ENCODE measurements at regions not wholly inside any gene's neighbourhood (a gene's known extent, or its start where the extent isn't known, plus 50 kb on each side); places are given as distances from the start of the nearest gene placed in this dataset.

- H3K4me3 Mint-ChIP-seq (ENCODE audit: unreplicated experiment): no peak overlapping the region
- ChIA-PET POLR2A (no interaction called here), CTCF (interaction anchor here (0.5 kb wide), 1 partner anchor 314 kb away, joined by 3 read pairs; no protein-coding TSS in a partner anchor)
- no peaks in the 10 kb centered on the region for H3K9me3 Mint-ChIP-seq (ENCODE audit: unreplicated experiment)
- BruUV-seq (replicated peaks): no TSS peak
- no peaks in the 10 kb centered on the region for H3K4me1 Mint-ChIP-seq (ENCODE audit: insufficient read depth, unreplicated experiment)
- peaks cover 54% of the 10 kb centered on the region for H3K27me3 Mint-ChIP-seq (ENCODE audit: insufficient read depth, unreplicated experiment)
- no peak for TF ChIP-seq CTCF (IDR thresholded peaks at IDR 0.05; ENCODE audit: unreplicated experiment)
- intact Hi-C loops (cut with micrococcal nuclease): no loop called here
- no peak for DNase-seq (ENCODE audit: unreplicated experiment)
- H3K36me3 Mint-ChIP-seq (ENCODE audit: insufficient read depth, unreplicated experiment): no peaks in the 10 kb centered on the region
- H3K27ac Mint-ChIP-seq (ENCODE audit: low read depth, unreplicated experiment): no peak overlapping the region
Measured at GRCh38 chr7:156222151-156222550, 409.9 kb upstream of the SHH start.

- ChIA-PET POLR2A (interaction anchor here (0.9 kb wide), 1 partner anchor 10 kb away, joined by 3 read pairs; no protein-coding TSS in a partner anchor), CTCF (no interaction called here)
- Mint-ChIP-seq H3K27ac (ENCODE audit: low read depth, unreplicated experiment) (no peak overlapping the region), H3K27me3 (ENCODE audit: insufficient read depth, unreplicated experiment) (peaks cover 54% of the 10 kb centered on the region), H3K36me3 (ENCODE audit: insufficient read depth, unreplicated experiment) (no peaks in the 10 kb centered on the region), H3K4me1 (ENCODE audit: insufficient read depth, unreplicated experiment) (no peaks in the 10 kb centered on the region), H3K9me3 (ENCODE audit: unreplicated experiment) (no peaks in the 10 kb centered on the region), H3K4me3 (ENCODE audit: unreplicated experiment) (no peak overlapping the region)
- TF ChIP-seq CTCF (IDR thresholded peaks at IDR 0.05; ENCODE audit: unreplicated experiment): no peak
- no TSS peak for BruUV-seq (replicated peaks)
- DNase-seq (ENCODE audit: unreplicated experiment): no peak
- intact Hi-C loops (cut with micrococcal nuclease): no loop called here
Measured at GRCh38 chr7:156220701-156221100, 408.4 kb upstream of the SHH start.

GRCh38 chr7:156220078-156220605 is 407.9 kb upstream of the SHH start:
- no peak overlapping the region for H3K4me3 Mint-ChIP-seq (ENCODE audit: unreplicated experiment)
- H3K36me3 Mint-ChIP-seq (ENCODE audit: insufficient read depth, unreplicated experiment): no peaks in the 10 kb centered on the region
- POLR2A ChIA-PET: interaction anchor here (0.9 kb wide), 1 partner anchor 9 kb away, joined by 3 read pairs; no protein-coding TSS in a partner anchor
- intact Hi-C loops (cut with micrococcal nuclease): no loop called here
- no peak for DNase-seq (ENCODE audit: unreplicated experiment)
- CTCF ChIA-PET: no interaction called here
- no peak for TF ChIP-seq CTCF (IDR thresholded peaks at IDR 0.05; ENCODE audit: unreplicated experiment)
- no peak overlapping the region for H3K27ac Mint-ChIP-seq (ENCODE audit: low read depth, unreplicated experiment)
- peaks cover 54% of the 10 kb centered on the region for H3K27me3 Mint-ChIP-seq (ENCODE audit: insufficient read depth, unreplicated experiment)
- BruUV-seq (replicated peaks): no TSS peak
- no peaks in the 10 kb centered on the region for H3K9me3 Mint-ChIP-seq (ENCODE audit: unreplicated experiment)
- no peaks in the 10 kb centered on the region for H3K4me1 Mint-ChIP-seq (ENCODE audit: insufficient read depth, unreplicated experiment)

DNA sequence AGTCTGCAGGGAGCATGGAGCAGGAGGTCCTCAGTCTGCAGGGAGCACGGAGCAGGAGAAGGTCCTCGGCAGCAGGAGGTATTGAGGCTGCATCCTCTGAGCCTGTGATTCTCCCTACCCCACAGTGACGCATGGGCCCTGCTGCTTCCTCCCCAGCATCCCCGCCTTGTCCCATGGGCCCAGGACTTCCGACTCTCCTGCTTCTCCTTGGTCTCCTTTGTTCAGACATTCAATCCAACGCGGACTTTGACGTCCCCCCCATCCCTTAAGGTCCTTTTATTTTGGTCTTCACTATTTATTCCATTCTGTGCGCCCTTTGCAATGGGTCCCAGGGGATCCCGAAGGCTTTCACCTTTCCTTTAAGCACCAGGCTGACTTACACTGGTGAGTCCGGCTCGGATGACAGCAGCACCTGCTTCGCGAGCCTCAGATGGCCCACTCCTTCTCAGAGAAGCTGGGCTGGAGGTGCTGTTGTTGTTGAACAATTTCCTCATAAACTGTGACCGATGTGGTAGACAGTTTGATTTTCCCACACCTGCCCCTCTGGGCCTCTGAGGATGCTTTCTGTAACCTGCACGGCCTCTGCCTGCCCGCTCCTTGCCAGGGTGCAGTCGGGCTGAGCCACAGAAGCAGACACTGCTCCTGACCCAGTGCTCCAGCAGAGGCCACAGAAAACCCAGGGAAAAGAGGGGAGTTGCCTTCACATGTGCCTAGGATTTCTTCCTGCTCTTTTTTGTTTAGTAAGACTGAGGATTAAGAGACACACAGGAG is 407.2 kb upstream of the SHH start:
- no peak for DNase-seq (ENCODE audit: unreplicated experiment)
- Mint-ChIP-seq H3K27me3 (ENCODE audit: insufficient read depth, unreplicated experiment) (peaks cover 54% of the 10 kb centered on the region), H3K4me3 (ENCODE audit: unreplicated experiment) (no peak overlapping the region), H3K27ac (ENCODE audit: low read depth, unreplicated experiment) (no peak overlapping the region), H3K9me3 (ENCODE audit: unreplicated experiment) (no peaks in the 10 kb centered on the region), H3K4me1 (ENCODE audit: insufficient read depth, unreplicated experiment) (no peaks in the 10 kb centered on the region), H3K36me3 (ENCODE audit: insufficient read depth, unreplicated experiment) (no peaks in the 10 kb centered on the region)
- TF ChIP-seq CTCF (IDR thresholded peaks at IDR 0.05; ENCODE audit: unreplicated experiment): no peak
- ChIA-PET CTCF (interaction anchor here (0.7 kb wide), 1 partner anchor 17 kb away, joined by 3 read pairs; no protein-coding TSS in a partner anchor), POLR2A (no interaction called here)
- BruUV-seq (replicated peaks): no TSS peak
- intact Hi-C loops (cut with micrococcal nuclease): no loop called here

All from MCF 10A (cell line).